ENCODE measurements at regions not wholly inside any gene's neighbourhood (a gene's known extent, or its start where the extent isn't known, plus 50 kb on each side); places are given as distances from the start of the nearest gene placed in this dataset.

GRCh38 chr6:154931711-154932424 is 63.2 kb upstream of the TIAM2 start:
- no peaks in the 10 kb centered on the region for H3K4me1 ChIP-seq (ENCODE audit: control insufficient read depth in 4 of 4, insufficient read depth in 4 of 4, low read length in 3 of 4)
- H3K4me3 ChIP-seq (ENCODE audit: low read depth in 1 of 3, low read length in 3 of 3): no peak overlapping the region
- DNase-seq (ENCODE audit: low spot score): no peak
- H3K27me3 ChIP-seq (ENCODE audit: control insufficient read depth in 4 of 4, insufficient read depth in 4 of 4, low read length in 3 of 4): no peaks in the 10 kb centered on the region
- no peaks in the 10 kb centered on the region for H3K36me3 ChIP-seq (ENCODE audit: control insufficient read depth in 4 of 4, insufficient read depth in 3 of 4, low read depth in 1 of 4, low read length in 3 of 4)
- H3K9ac ChIP-seq (ENCODE audit: low read depth in 1 of 2, low read length in 2 of 2): no peak overlapping the region
- TF ChIP-seq, protein P1, sequence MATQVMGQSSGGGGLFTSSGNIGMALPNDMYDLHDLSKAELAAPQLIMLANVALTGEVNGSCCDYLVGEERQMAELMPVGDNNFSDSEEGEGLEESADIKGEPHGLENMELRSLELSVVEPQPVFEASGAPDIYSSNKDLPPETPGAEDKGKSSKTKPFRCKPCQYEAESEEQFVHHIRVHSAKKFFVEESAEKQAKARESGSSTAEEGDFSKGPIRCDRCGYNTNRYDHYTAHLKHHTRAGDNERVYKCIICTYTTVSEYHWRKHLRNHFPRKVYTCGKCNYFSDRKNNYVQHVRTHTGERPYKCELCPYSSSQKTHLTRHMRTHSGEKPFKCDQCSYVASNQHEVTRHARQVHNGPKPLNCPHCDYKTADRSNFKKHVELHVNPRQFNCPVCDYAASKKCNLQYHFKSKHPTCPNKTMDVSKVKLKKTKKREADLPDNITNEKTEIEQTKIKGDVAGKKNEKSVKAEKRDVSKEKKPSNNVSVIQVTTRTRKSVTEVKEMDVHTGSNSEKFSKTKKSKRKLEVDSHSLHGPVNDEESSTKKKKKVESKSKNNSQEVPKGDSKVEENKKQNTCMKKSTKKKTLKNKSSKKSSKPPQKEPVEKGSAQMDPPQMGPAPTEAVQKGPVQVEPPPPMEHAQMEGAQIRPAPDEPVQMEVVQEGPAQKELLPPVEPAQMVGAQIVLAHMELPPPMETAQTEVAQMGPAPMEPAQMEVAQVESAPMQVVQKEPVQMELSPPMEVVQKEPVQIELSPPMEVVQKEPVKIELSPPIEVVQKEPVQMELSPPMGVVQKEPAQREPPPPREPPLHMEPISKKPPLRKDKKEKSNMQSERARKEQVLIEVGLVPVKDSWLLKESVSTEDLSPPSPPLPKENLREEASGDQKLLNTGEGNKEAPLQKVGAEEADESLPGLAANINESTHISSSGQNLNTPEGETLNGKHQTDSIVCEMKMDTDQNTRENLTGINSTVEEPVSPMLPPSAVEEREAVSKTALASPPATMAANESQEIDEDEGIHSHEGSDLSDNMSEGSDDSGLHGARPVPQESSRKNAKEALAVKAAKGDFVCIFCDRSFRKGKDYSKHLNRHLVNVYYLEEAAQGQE (IDR thresholded peaks at IDR 0.05): no peak
- TF ChIP-seq NR2F2 (IDR thresholded peaks at IDR 0.05) (no peak), FOXA1 (IDR thresholded peaks at IDR 0.05) (no peak), CTCF (IDR thresholded peaks at IDR 0.05; ENCODE audit: low read depth, low read length, missing input control) (no peak), RXRA (IDR thresholded peaks at IDR 0.05) (no peak), JUND (IDR thresholded peaks at IDR 0.05) (no peak), YY1 (IDR thresholded peaks at IDR 0.05) (no peak), ATF3 (IDR thresholded peaks at IDR 0.05) (no peak), HNF4A (conservative IDR thresholded peaks at IDR 0.05) (no peak), EGR1 (IDR thresholded peaks at IDR 0.05; ENCODE audit: low read depth in 2 of 2) (no peak), TAF1 (conservative IDR thresholded peaks at IDR 0.05) (no peak), RAD21 (IDR thresholded peaks at IDR 0.05) (no peak), FOXA2 (IDR thresholded peaks at IDR 0.05) (no peak), HNF4G (IDR thresholded peaks at IDR 0.05) (no peak), SP1 (IDR thresholded peaks at IDR 0.05) (no peak), GABPA (IDR thresholded peaks at IDR 0.05 in 1 of 2, conservative IDR thresholded peaks at IDR 0.05 in 1 of 2) (no peak)
- TF ChIP-seq, protein P2, sequence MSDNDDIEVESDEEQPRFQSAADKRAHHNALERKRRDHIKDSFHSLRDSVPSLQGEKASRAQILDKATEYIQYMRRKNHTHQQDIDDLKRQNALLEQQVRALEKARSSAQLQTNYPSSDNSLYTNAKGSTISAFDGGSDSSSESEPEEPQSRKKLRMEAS (IDR thresholded peaks at IDR 0.05): no peak
- TF ChIP-seq, protein P3, sequence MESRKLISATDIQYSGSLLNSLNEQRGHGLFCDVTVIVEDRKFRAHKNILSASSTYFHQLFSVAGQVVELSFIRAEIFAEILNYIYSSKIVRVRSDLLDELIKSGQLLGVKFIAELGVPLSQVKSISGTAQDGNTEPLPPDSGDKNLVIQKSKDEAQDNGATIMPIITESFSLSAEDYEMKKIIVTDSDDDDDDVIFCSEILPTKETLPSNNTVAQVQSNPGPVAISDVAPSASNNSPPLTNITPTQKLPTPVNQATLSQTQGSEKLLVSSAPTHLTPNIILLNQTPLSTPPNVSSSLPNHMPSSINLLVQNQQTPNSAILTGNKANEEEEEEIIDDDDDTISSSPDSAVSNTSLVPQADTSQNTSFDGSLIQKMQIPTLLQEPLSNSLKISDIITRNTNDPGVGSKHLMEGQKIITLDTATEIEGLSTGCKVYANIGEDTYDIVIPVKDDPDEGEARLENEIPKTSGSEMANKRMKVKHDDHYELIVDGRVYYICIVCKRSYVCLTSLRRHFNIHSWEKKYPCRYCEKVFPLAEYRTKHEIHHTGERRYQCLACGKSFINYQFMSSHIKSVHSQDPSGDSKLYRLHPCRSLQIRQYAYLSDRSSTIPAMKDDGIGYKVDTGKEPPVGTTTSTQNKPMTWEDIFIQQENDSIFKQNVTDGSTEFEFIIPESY (IDR thresholded peaks at IDR 0.05): no peak
- no peaks in the 10 kb centered on the region for H3K9me3 ChIP-seq (ENCODE audit: control insufficient read depth in 4 of 4, low read length in 3 of 4)
- no peak overlapping the region for H3K27ac ChIP-seq (ENCODE audit: low read depth in 1 of 2, low read length in 2 of 2)
- WGBS: 87% methylated on average over 4 of the region's 4 CpGs
